HL-60 (cell line): ENCODE measurements at regions not wholly inside any gene's neighbourhood (a gene's known extent, or its start where the extent isn't known, plus 50 kb on each side); places are given as distances from the start of the nearest gene placed in this dataset.

Source experiments
- DNase-seq, 2 experiments: peaks; one replicate each; pipeline ENCODE4 v3.0.0-alpha.2; 2010 to 2020; ENCODE audit warnings: low read depth in 1 of 2, low spot score in 1 of 2
- H3K27ac ChIP-seq: fragments of 250-450 bp; sonication (Bioruptor Pico); replicated peaks from 2 replicates; pipeline ENCODE4 v1.5.1; 2020; ENCODE audit warnings: mild to moderate bottlenecking, moderate library complexity
- H3K27me3 ChIP-seq: fragments of 250-450 bp; sonication (Bioruptor Pico); 2 replicates; pipeline ENCODE4 v1.5.1; 2021; ENCODE audit warnings: mild to moderate bottlenecking, moderate library complexity; ENCODE audit not compliant: insufficient read depth, poor library complexity, severe bottlenecking
- H3K4me3 ChIP-seq: replicated peaks from 2 replicates; pipeline ENCODE4 v1.5.1; 2011; ENCODE audit warnings: mild to moderate bottlenecking, control low read depth, low read length; ENCODE audit not compliant: insufficient read depth
- CTCF ChIP-seq: IDR thresholded peaks from one replicate; pipeline ENCODE4 v1.5.1; 2011; ENCODE audit warnings: low read length, control low read depth, inconsistent platforms; ENCODE audit not compliant: insufficient read depth
- GABPA ChIP-seq: IDR thresholded peaks from 2 replicates; pipeline ENCODE4 v1.6.1; 2012; ENCODE audit warnings: low read depth
- POLR2AphosphoS5 ChIP-seq: IDR thresholded peaks from 2 replicates; pipeline ENCODE4 v1.6.1; 2012; ENCODE audit warnings: low read depth
- REST ChIP-seq: IDR thresholded peaks from 2 replicates; pipeline ENCODE4 v1.6.1; 2012; ENCODE audit warnings: low read depth; ENCODE audit not compliant: insufficient replicate concordance
- SPI1 ChIP-seq: IDR thresholded peaks from 2 replicates; pipeline ENCODE4 v1.6.1; 2012; ENCODE audit warnings: low read depth, mild to moderate bottlenecking, borderline replicate concordance

DNA sequence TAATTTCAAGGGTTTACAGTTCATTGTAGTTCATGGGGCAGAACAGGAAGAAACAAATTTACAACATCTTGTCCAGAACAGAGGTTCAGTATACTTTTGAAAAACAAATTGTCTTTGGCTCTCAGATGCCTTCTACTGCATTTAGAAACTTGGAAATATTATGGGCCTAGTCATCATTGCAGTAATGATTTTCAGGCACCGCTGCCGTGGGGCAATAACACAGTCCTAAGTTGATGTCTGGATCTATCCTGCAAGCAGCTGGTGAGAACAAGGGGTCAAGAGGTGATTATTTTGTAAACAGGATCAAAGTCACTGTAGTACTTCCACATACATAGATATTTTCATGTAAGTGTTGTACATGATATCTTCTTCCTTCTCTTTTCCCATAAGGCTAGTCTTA is 82.5 kb upstream of the CAST start:
- no peak for DNase-seq
- H3K27ac ChIP-seq = no peak overlapping the region
- TF ChIP-seq POLR2AphosphoS5 = no peak
- no peak for TF ChIP-seq GABPA
- no peak for TF ChIP-seq SPI1
- TF ChIP-seq CTCF = no peak
- TF ChIP-seq REST = no peak
- no peak overlapping the region for H3K4me3 ChIP-seq
- no peaks in the 10 kb centered on the region for H3K27me3 ChIP-seq

DNA sequence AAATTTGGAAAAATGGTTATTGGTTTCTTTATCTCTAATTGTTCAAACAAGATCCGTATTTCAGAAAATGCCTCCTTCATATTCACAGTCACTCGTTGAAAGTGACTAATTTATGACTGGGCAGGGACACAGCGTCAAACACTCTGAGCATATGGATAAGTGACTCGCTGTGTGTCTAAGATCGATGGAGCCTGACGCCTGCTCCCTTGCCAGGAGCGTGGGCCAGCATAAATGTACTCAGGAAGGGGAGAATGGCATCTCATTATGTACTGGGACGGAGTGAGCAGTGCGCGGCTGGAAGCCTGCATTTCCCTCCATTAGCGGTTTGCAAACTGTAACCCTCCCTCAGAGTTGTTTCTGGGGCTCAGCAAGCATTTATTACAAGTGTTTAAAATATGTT is 79.8 kb upstream of the CAST start:
- no peak overlapping the region for H3K4me3 ChIP-seq
- TF ChIP-seq SPI1 (no peak), CTCF (no peak), POLR2AphosphoS5 (no peak), REST (no peak), GABPA (no peak)
- H3K27me3 ChIP-seq = no peaks in the 10 kb centered on the region
- DNase-seq = no peak
- H3K27ac ChIP-seq = no peak overlapping the region

DNA sequence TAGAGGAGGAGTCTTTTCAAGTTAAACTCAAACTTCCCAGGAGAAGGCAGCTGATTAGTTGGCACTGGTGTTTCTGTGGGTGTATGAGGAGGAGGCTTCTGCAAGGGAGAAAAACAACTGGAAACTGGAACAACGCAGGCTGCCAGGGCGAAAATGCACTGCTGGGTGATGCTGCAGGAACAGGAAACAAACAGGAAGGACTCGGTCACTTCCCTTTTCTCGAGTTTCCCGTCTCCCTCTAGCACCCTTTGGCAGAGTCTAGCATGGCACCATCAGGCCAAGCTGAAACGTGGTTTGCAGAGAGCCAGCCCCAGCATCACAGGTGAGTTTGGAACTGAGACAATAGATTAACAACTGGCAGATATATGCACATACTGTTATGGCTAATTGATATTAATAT is 77.5 kb upstream of the CAST start:
- Histone ChIP-seq H3K4me3 (no peak overlapping the region), H3K27ac (no peak overlapping the region), H3K27me3 (no peaks in the 10 kb centered on the region)
- no peak for TF ChIP-seq REST
- no peak for TF ChIP-seq GABPA
- TF ChIP-seq SPI1 = peak; percentile 81
- DNase-seq = peak in 1 of 2 experiments; percentile 23

DNA sequence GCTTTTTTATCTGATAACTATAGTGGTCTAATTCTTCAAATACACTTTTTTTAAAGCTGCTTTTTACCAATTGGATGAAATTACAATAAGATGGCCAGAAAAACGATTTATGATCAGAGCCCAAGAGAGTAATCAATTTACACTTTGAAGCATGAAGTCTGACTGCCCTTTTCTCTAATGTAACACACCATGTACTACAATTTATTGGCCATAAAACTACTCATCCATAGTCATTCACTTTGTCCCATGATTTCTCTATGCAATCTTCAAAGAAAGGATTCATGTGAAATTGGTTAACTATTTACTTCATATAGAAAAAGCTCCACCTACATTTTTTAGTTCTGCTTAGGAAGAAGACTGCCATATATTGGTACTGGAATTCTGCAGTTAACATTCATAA is 73.6 kb upstream of the CAST start:
- Histone ChIP-seq H3K27ac (no peak overlapping the region), H3K27me3 (no peaks in the 10 kb centered on the region), H3K4me3 (no peak overlapping the region)
- DNase-seq = no peak
- no peak for TF ChIP-seq REST
- TF ChIP-seq SPI1 = no peak
- TF ChIP-seq POLR2AphosphoS5 = no peak
- no peak for TF ChIP-seq GABPA
- no peak for TF ChIP-seq CTCF
